ENCODE measurements at regions not wholly inside any gene's neighbourhood (a gene's known extent, or its start where the extent isn't known, plus 50 kb on each side); places are given as distances from the start of the nearest gene placed in this dataset.

DNA sequence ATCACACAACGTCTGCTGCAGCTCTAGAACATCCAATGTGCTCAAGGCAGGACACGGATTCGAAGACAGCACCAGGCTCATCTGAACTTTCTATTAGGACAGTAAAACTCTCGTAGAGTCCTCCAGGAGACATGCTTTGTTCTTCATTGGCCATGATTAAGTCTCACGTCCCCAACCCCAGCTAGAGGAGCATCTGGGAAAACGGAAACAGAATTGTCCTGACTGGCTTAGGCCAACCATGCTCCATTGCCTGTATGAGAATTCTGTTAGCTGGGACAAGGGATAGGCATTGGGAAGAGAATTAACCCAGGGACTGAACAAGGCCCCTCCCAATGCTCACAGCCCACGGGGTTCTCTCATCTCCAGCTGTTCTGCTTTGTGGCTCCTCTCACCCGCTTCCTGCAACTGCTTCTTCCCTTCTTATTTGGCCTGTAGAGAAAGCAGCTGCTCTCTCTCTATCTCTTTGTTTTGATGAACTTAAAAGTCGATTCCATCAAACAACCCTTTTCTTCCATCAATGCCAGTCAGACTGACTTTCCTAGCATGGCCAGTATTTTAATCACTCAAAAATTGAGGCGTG, 75.6 kb downstream of the C1QL2 start:
- intact Hi-C loops (cut with micrococcal nuclease; ENCODE audit: unreplicated experiment): no loop called here

DNA sequence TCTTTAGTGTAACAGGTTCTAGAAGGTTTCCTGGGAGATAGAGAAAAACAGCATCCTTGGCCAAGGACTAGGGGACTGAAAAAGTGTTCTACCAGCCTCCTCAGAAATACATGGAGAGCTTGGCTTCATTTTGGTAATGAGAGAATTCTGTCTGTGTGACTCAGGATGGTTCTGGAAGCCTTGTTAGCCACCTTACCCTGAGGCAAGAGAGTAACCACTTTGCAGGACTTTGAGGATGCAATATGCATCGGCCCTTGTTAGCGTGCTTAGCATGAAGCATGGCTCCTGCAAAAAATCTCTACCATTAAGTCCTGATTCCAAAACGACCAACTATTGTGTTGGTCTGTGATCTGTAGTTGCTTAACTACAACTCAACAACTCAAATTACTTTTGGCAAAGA, 79.8 kb downstream of the C1QL2 start:
- Histone ChIP-seq H3K36me3 (ENCODE audit: insufficient read depth, low read length) (no peaks in the 10 kb centered on the region), H3K9me3 (ENCODE audit: low read length) (no peaks in the 10 kb centered on the region), H3K9me2 (ENCODE audit: insufficient read depth, low read length) (no peaks in the 10 kb centered on the region), H4K20me1 (ENCODE audit: insufficient read depth, low read length) (no peaks in the 10 kb centered on the region), H3K4me3 (ENCODE audit: low read depth, low read length, poor library complexity, severe bottlenecking) (no peak overlapping the region), H3K27ac (ENCODE audit: low read depth, low read length, poor library complexity, severe bottlenecking) (no peak overlapping the region), H3K4me2 (ENCODE audit: low read length) (no peak overlapping the region), H3K4me1 (ENCODE audit: insufficient read depth, low read length, poor library complexity, severe bottlenecking) (no peaks in the 10 kb centered on the region), H3K79me2 (ENCODE audit: insufficient read depth, low read depth, low read length) (no peaks in the 10 kb centered on the region), H2AFZ (ENCODE audit: low read length) (no peak overlapping the region)
- ChIA-PET CTCF (ENCODE audit: unreplicated experiment) (no interaction called here), POLR2A (no interaction called here)
- DNase-seq (ENCODE audit: low spot score): no peak
- intact Hi-C loops (cut with micrococcal nuclease; ENCODE audit: unreplicated experiment): no loop called here
- TF ChIP-seq EZH2phosphoT487 (IDR thresholded peaks at IDR 0.05; ENCODE audit: borderline replicate concordance, low read depth, low read length): no peak
- TF ChIP-seq, protein P1, sequence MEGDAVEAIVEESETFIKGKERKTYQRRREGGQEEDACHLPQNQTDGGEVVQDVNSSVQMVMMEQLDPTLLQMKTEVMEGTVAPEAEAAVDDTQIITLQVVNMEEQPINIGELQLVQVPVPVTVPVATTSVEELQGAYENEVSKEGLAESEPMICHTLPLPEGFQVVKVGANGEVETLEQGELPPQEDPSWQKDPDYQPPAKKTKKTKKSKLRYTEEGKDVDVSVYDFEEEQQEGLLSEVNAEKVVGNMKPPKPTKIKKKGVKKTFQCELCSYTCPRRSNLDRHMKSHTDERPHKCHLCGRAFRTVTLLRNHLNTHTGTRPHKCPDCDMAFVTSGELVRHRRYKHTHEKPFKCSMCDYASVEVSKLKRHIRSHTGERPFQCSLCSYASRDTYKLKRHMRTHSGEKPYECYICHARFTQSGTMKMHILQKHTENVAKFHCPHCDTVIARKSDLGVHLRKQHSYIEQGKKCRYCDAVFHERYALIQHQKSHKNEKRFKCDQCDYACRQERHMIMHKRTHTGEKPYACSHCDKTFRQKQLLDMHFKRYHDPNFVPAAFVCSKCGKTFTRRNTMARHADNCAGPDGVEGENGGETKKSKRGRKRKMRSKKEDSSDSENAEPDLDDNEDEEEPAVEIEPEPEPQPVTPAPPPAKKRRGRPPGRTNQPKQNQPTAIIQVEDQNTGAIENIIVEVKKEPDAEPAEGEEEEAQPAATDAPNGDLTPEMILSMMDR (conservative IDR thresholded peaks at IDR 0.05; ENCODE audit: low read length): no peak
- BruUV-seq (replicated peaks): no TSS peak

More for the DNA sequence above, 75.6 kb downstream of the C1QL2 start:
- Histone ChIP-seq H3K4me3 (ENCODE audit: low read depth, low read length, poor library complexity, severe bottlenecking) (no peak overlapping the region), H3K79me2 (ENCODE audit: insufficient read depth, low read depth, low read length) (no peaks in the 10 kb centered on the region), H3K27ac (ENCODE audit: low read depth, low read length, poor library complexity, severe bottlenecking) (no peak overlapping the region), H4K20me1 (ENCODE audit: insufficient read depth, low read length) (no peaks in the 10 kb centered on the region), H3K36me3 (ENCODE audit: insufficient read depth, low read length) (no peaks in the 10 kb centered on the region), H3K4me2 (ENCODE audit: low read length) (no peak overlapping the region), H3K4me1 (ENCODE audit: insufficient read depth, low read length, poor library complexity, severe bottlenecking) (no peaks in the 10 kb centered on the region), H3K9me3 (ENCODE audit: low read length) (no peaks in the 10 kb centered on the region), H3K9me2 (ENCODE audit: insufficient read depth, low read length) (no peaks in the 10 kb centered on the region), H2AFZ (ENCODE audit: low read length) (no peak overlapping the region)
- BruUV-seq (replicated peaks): no TSS peak
- CTCF ChIA-PET (ENCODE audit: unreplicated experiment): no interaction called here
- TF ChIP-seq EZH2phosphoT487 (IDR thresholded peaks at IDR 0.05; ENCODE audit: borderline replicate concordance, low read depth, low read length): no peak
- TF ChIP-seq, protein P1 (conservative IDR thresholded peaks at IDR 0.05; ENCODE audit: low read length): no peak
- POLR2A ChIA-PET: no interaction called here
- DNase-seq (ENCODE audit: low spot score): no peak

- no peaks in the 10 kb centered on the region for H3K4me1 ChIP-seq (ENCODE audit: insufficient read depth, low read length, poor library complexity, severe bottlenecking)
- no peaks in the 10 kb centered on the region for H3K36me3 ChIP-seq (ENCODE audit: insufficient read depth, low read length)
- H3K4me3 ChIP-seq (ENCODE audit: low read depth, low read length, poor library complexity, severe bottlenecking): no peak overlapping the region
- ChIA-PET CTCF (ENCODE audit: unreplicated experiment) (interaction anchor here (0.6 kb wide), 1 partner anchor 153 kb away, joined by 3 read pairs; no protein-coding TSS in a partner anchor), POLR2A (no interaction called here)
- no peak overlapping the region for H2AFZ ChIP-seq (ENCODE audit: low read length)
- H3K27ac ChIP-seq (ENCODE audit: low read depth, low read length, poor library complexity, severe bottlenecking): no peak overlapping the region
- TF ChIP-seq, protein P1 (conservative IDR thresholded peaks at IDR 0.05; ENCODE audit: low read length): no peak
- no peak for TF ChIP-seq EZH2phosphoT487 (IDR thresholded peaks at IDR 0.05; ENCODE audit: borderline replicate concordance, low read depth, low read length)
- no peaks in the 10 kb centered on the region for H4K20me1 ChIP-seq (ENCODE audit: insufficient read depth, low read length)
- no peak for DNase-seq (ENCODE audit: low spot score)
- no peaks in the 10 kb centered on the region for H3K79me2 ChIP-seq (ENCODE audit: insufficient read depth, low read depth, low read length)
- no peaks in the 10 kb centered on the region for H3K9me3 ChIP-seq (ENCODE audit: low read length)
- intact Hi-C loops (cut with micrococcal nuclease; ENCODE audit: unreplicated experiment): no loop called here
- H3K9me2 ChIP-seq (ENCODE audit: insufficient read depth, low read length): no peaks in the 10 kb centered on the region
- BruUV-seq (replicated peaks): no TSS peak
- no peak overlapping the region for H3K4me2 ChIP-seq (ENCODE audit: low read length)
These were observed 81.8 kb downstream of the C1QL2 start for GRCh38 chr2:119076713-119077112.

Data from OCI-LY7 (cell line).